GM12891 (cell line): ENCODE measurements at regions not wholly inside any gene's neighbourhood (a gene's known extent, or its start where the extent isn't known, plus 50 kb on each side); places are given as distances from the start of the nearest gene placed in this dataset.

Experiments used
- PAX5 ChIP-seq: IDR thresholded peaks from 2 replicates; pipeline ENCODE4 v1.6.1; 2011; ENCODE audit warnings: low read length, moderate library complexity, mild to moderate bottlenecking; ENCODE audit not compliant: insufficient read depth, severe bottlenecking
- POLR2A ChIP-seq: IDR thresholded peaks from 2 replicates; pipeline ENCODE4 v1.6.1; 2011; ENCODE audit warnings: low read depth, low read length, control low read depth
- POLR2AphosphoS5 ChIP-seq: IDR thresholded peaks from 2 replicates; pipeline ENCODE4 v1.6.1; 2011; ENCODE audit warnings: low read depth, low read length, control low read depth

GRCh38 chr7:136150311-136150710 is 173.2 kb upstream of the MTPN start:
- TF ChIP-seq POLR2AphosphoS5 (no peak), PAX5 (no peak), POLR2A (no peak)
